MCF 10A (cell line): ENCODE measurements at regions not wholly inside any gene's neighbourhood (a gene's known extent, or its start where the extent isn't known, plus 50 kb on each side); places are given as distances from the start of the nearest gene placed in this dataset.

Experiments used
- BruUV-seq: library from RNA; stranded (reverse); fragments of 400-500 nt; replicated peaks from 2 replicates; lab custom pipeline; 2021; lab: Mats Ljungman, UMichigan
- CTCF ChIA-PET: fragments of 300-600 bp; sonication (Branson Sonifier 250); formaldehyde crosslinking; extraction: SDS; loops from one replicate; lab custom pipeline; 2021; ENCODE audit warnings: antibody characterized with exemption, inconsistent platforms; lab: Yijun Ruan, JAX
- POLR2A ChIA-PET: fragments of 300-600, 350-650 bp; sonication (Branson Sonifier 250); formaldehyde crosslinking; extraction: SDS; loops from one replicate; lab custom pipeline; 2020; ENCODE audit warnings: antibody characterized with exemption, inconsistent platforms; lab: Yijun Ruan, JAX
- DNase-seq: peaks from one replicate; pipeline ENCODE4 v3.0.0-alpha.2; 2018; ENCODE audit not compliant: unreplicated experiment
- H3K27ac Mint-ChIP-seq: one replicate; pipeline ENCODE4 v1.8.0; 2022; ENCODE audit warnings: mild to moderate bottlenecking, low read depth, mixed read lengths; ENCODE audit not compliant: unreplicated experiment
- H3K27me3 Mint-ChIP-seq: one replicate; pipeline ENCODE4 v1.8.0; 2022; ENCODE audit warnings: mixed read lengths; ENCODE audit not compliant: insufficient read depth, unreplicated experiment
- H3K36me3 Mint-ChIP-seq: one replicate; pipeline ENCODE4 v1.8.0; 2022; ENCODE audit warnings: mild to moderate bottlenecking, moderate library complexity, mixed read lengths; ENCODE audit not compliant: insufficient read depth, unreplicated experiment
- H3K4me1 Mint-ChIP-seq: one replicate; pipeline ENCODE4 v1.8.0; 2022; ENCODE audit warnings: mixed read lengths; ENCODE audit not compliant: insufficient read depth, unreplicated experiment
- H3K4me3 Mint-ChIP-seq: one replicate; pipeline ENCODE4 v1.8.0; 2022; ENCODE audit warnings: mild to moderate bottlenecking, moderate library complexity, mixed read lengths; ENCODE audit not compliant: unreplicated experiment
- H3K9me3 Mint-ChIP-seq: one replicate; pipeline ENCODE4 v1.8.0; 2022; ENCODE audit warnings: mixed read lengths; ENCODE audit not compliant: unreplicated experiment
- CTCF ChIP-seq: fragments of 200-600 bp; IDR thresholded peaks from one replicate; pipeline ENCODE4 v1.8.0; 2022; ENCODE audit warnings: antibody characterized with exemption, mild to moderate bottlenecking; ENCODE audit not compliant: unreplicated experiment
- intact Hi-C: fragments of 100-400 bp; cut with micrococcal nuclease; formaldehyde crosslinking; loops from 2 replicates; pipeline ENCODE4 v1.14.1; 2022

- H3K4me3 Mint-ChIP-seq = no peak overlapping the region
- ChIA-PET CTCF (interaction anchor here (0.7 kb wide), 1 partner anchor 21 kb away, joined by 4 read pairs; no protein-coding TSS in a partner anchor), POLR2A (interaction anchor here (0.6 to 1.2 kb wide), 3 partner anchors 13 to 355 kb away, joined by 3 to 4 read pairs (median 3); no protein-coding TSS in a partner anchor)
- H3K9me3 Mint-ChIP-seq = no peaks in the 10 kb centered on the region
- BruUV-seq = no TSS peak
- no peaks in the 10 kb centered on the region for H3K4me1 Mint-ChIP-seq
- H3K27ac Mint-ChIP-seq = no peak overlapping the region
- H3K36me3 Mint-ChIP-seq = no peaks in the 10 kb centered on the region
- no peak for DNase-seq
- intact Hi-C loops = no loop called here
- no peaks in the 10 kb centered on the region for H3K27me3 Mint-ChIP-seq
- no peak for TF ChIP-seq CTCF
Observed at GRCh38 chr13:76635232-76636230, 250.7 kb downstream of the KCTD12 start.

GRCh38 chr13:76634431-76635191 is 251.6 kb downstream of the KCTD12 start:
- ChIA-PET POLR2A (no interaction called here), CTCF (no interaction called here)
- Mint-ChIP-seq H3K27ac (no peak overlapping the region), H3K4me3 (no peak overlapping the region), H3K9me3 (no peaks in the 10 kb centered on the region), H3K27me3 (no peaks in the 10 kb centered on the region), H3K36me3 (no peaks in the 10 kb centered on the region), H3K4me1 (no peaks in the 10 kb centered on the region)
- TF ChIP-seq CTCF = no peak
- DNase-seq = no peak
- intact Hi-C loops = no loop called here
- no TSS peak for BruUV-seq

- Mint-ChIP-seq H3K9me3 (no peaks in the 10 kb centered on the region), H3K4me1 (no peaks in the 10 kb centered on the region)
- intact Hi-C loops = no loop called here
Observed at GRCh38 chr13:76632401-76633044, 253.7 kb downstream of the KCTD12 start.

More at GRCh38 chr13:76632401-76633044, 253.7 kb downstream of the KCTD12 start:
- Mint-ChIP-seq H3K36me3 (no peaks in the 10 kb centered on the region), H3K27me3 (no peaks in the 10 kb centered on the region), H3K27ac (no peak overlapping the region), H3K4me3 (no peak overlapping the region)
- TF ChIP-seq CTCF = no peak
- ChIA-PET POLR2A (no interaction called here), CTCF (no interaction called here)
- BruUV-seq = no TSS peak
- peak; percentile 36 for DNase-seq
